H1 (cell line): ENCODE measurements at regions not wholly inside any gene's neighbourhood (a gene's known extent, or its start where the extent isn't known, plus 50 kb on each side); places are given as distances from the start of the nearest gene placed in this dataset.

ENCODE experiments used
- CTCF ChIA-PET: fragments of 300-600 bp; sonication (Branson Sonifier 250); formaldehyde crosslinking; loops from one replicate; lab custom pipeline; 2021; ENCODE audit not compliant: partially characterized antibody; lab: Charles Lee
- POLR2A ChIA-PET: fragments of 300-600 bp; sonication (Branson Sonifier 250); formaldehyde crosslinking; loops from one replicate; lab custom pipeline; 2021; ENCODE audit warnings: inconsistent platforms; ENCODE audit not compliant: partially characterized antibody; lab: Charles Lee
- DNase-seq, 2 experiments: peaks; one replicate each; pipeline versions ENCODE4 v3.0.0 to v3.0.0-alpha.2; 2010 to 2022; ENCODE audit warnings: low spot score in 2 of 2, low read depth in 1 of 2, mixed read lengths in 1 of 2
- FAIRE-seq: peaks from 2 replicates; lab custom pipeline; 2011; peaks lifted over from hg19 to GRCh38; lab: Jason Lieb, UNC
- H2AFZ ChIP-seq: 2 replicates; pipeline ENCODE4 v1.8.1; 2012; ENCODE audit warnings: low read length, inconsistent platforms
- H2AK5ac ChIP-seq: 2 replicates; pipeline ENCODE4 v1.6.1; 2013; ENCODE audit warnings: low read depth, low read length
- H2BK120ac ChIP-seq: replicated peaks from 2 replicates; pipeline ENCODE3; 2013; ENCODE audit warnings: low read depth, low read length, inconsistent platforms
- H2BK12ac ChIP-seq: 2 replicates; pipeline ENCODE4 v1.6.1; 2013; ENCODE audit warnings: low read depth, low read length
- H2BK15ac ChIP-seq: 2 replicates; pipeline ENCODE4 v1.6.1; 2013; ENCODE audit warnings: low read length
- H2BK20ac ChIP-seq: 2 replicates; pipeline ENCODE4 v1.6.1; 2013; ENCODE audit warnings: low read length
- H2BK5ac ChIP-seq: 2 replicates; pipeline ENCODE4 v1.6.1; 2013; ENCODE audit warnings: low read depth, low read length
- H3K14ac ChIP-seq: 2 replicates; pipeline ENCODE4 v1.6.1; 2013; ENCODE audit warnings: inconsistent platforms; ENCODE audit not compliant: insufficient read length
- H3K18ac ChIP-seq: 2 replicates; pipeline ENCODE4 v1.6.1; 2013; ENCODE audit warnings: low read length; ENCODE audit errors: extremely low read depth
- H3K23ac ChIP-seq: 2 replicates; pipeline ENCODE4 v1.6.1; 2013; ENCODE audit warnings: inconsistent platforms; ENCODE audit not compliant: insufficient read length
- H3K23me2 ChIP-seq: 2 replicates; pipeline ENCODE4 v1.6.1; 2013; ENCODE audit warnings: low read depth, low read length
- H3K27ac ChIP-seq: 2 replicates; pipeline ENCODE4 v1.6.1; 2011; ENCODE audit warnings: low read depth, low read length, inconsistent platforms
- H3K27me3 ChIP-seq, 4 experiments: replicated peaks in 1 of 4; 1 replicate in 1 of 4; 2 replicates in 3 of 4; pipeline versions ENCODE4 v1.6.1 to v1.8.1; 2011 to 2013; ENCODE audit warnings: low read length in 3 of 4, mild to moderate bottlenecking in 3 of 4, inconsistent platforms in 2 of 4, mixed read lengths in 2 of 4, moderate library complexity in 1 of 4; ENCODE audit not compliant: control insufficient read depth in 3 of 4, insufficient read depth in 3 of 4; ENCODE audit errors: extremely low read depth in 1 of 4
- H3K36me3 ChIP-seq, 4 experiments: 2 replicates each; pipeline versions ENCODE4 v1.6.1 to v1.8.1; 2011 to 2013; ENCODE audit warnings: mild to moderate bottlenecking in 4 of 4, low read length in 3 of 4, moderate library complexity in 2 of 4, control low read depth in 1 of 4, inconsistent platforms in 1 of 4; ENCODE audit not compliant: insufficient read depth in 4 of 4, control insufficient read depth in 2 of 4
- H3K4ac ChIP-seq: replicated peaks from 2 replicates; pipeline ENCODE3; 2013; ENCODE audit warnings: low read length, low read depth, mixed read lengths, inconsistent platforms; ENCODE audit not compliant: insufficient read length
- H3K4me1 ChIP-seq, 4 experiments: replicated peaks in 1 of 4; 1 replicate in 1 of 4; 2 replicates in 3 of 4; pipeline versions ENCODE4 v1.6.1 to v1.8.1; 2011 to 2013; ENCODE audit warnings: low read length in 3 of 4, inconsistent platforms in 2 of 4, mixed read lengths in 1 of 4; ENCODE audit not compliant: insufficient read depth in 4 of 4, control insufficient read depth in 3 of 4
- H3K4me2 ChIP-seq, 2 experiments: 2 replicates each; pipeline versions ENCODE4 v1.6.1 to v1.8.1; 2011 to 2013; ENCODE audit warnings: low read depth in 2 of 2, low read length in 2 of 2, control low read depth in 1 of 2, inconsistent platforms in 1 of 2, mild to moderate bottlenecking in 1 of 2; ENCODE audit not compliant: insufficient read depth in 1 of 2
- H3K4me3 ChIP-seq, 4 experiments: fragments of 200-600, 300-600 bp in 1 of 4; sonication (generic), shearing (Covaris generic), sonication (Bioruptor Twin) in 1 of 4; 2 replicates each; pipeline versions ENCODE4 v1.5.1 to v1.8.1; 2011 to 2016; ENCODE audit warnings: low read length in 4 of 4, low read depth in 3 of 4, control low read depth in 2 of 4, inconsistent platforms in 2 of 4, mild to moderate bottlenecking in 2 of 4, mixed read lengths in 1 of 4, moderate library complexity in 1 of 4; ENCODE audit not compliant: insufficient read depth in 2 of 4; ENCODE audit errors: extremely low read depth in 1 of 4
- H3K56ac ChIP-seq: replicated peaks from 2 replicates; pipeline ENCODE3; 2013; ENCODE audit warnings: low read depth, mild to moderate bottlenecking, mixed read lengths, low read length, inconsistent platforms; ENCODE audit not compliant: insufficient read length
- H3K79me1 ChIP-seq: 2 replicates; pipeline ENCODE4 v1.6.1; 2013; ENCODE audit warnings: low read depth, low read length, control low read depth
- H3K79me2 ChIP-seq, 2 experiments: 2 replicates each; pipeline versions ENCODE4 v1.6.1 to v1.8.1; 2012 to 2013; ENCODE audit warnings: low read length in 2 of 2, mild to moderate bottlenecking in 2 of 2, inconsistent platforms in 1 of 2; ENCODE audit not compliant: insufficient read depth in 2 of 2, control insufficient read depth in 1 of 2
- H3K9ac ChIP-seq, 4 experiments: replicated peaks in 1 of 4; 1 replicate in 1 of 4; 2 replicates in 3 of 4; pipeline versions ENCODE4 v1.6.1 to v1.8.1; 2011 to 2013; ENCODE audit warnings: low read depth in 3 of 4, low read length in 3 of 4, control low read depth in 2 of 4, mild to moderate bottlenecking in 2 of 4, moderate library complexity in 2 of 4, inconsistent platforms in 1 of 4; ENCODE audit errors: extremely low read depth in 1 of 4
- H3K9me3 ChIP-seq, 2 experiments: 2 replicates each; pipeline versions ENCODE4 v1.6.1 to v1.8.1; 2012 to 2013; ENCODE audit warnings: mild to moderate bottlenecking in 2 of 2, moderate library complexity in 2 of 2, control low read depth in 1 of 2, inconsistent platforms in 1 of 2, low read depth in 1 of 2, low read length in 1 of 2, mixed read lengths in 1 of 2; ENCODE audit not compliant: insufficient read depth in 2 of 2
- H4K20me1 ChIP-seq, 2 experiments: replicated peaks in 1 of 2; 2 replicates each; pipeline versions ENCODE3 to v1.8.1; 2011 to 2013; ENCODE audit warnings: inconsistent platforms in 2 of 2, low read length in 2 of 2, mild to moderate bottlenecking in 1 of 2; ENCODE audit not compliant: insufficient read depth in 2 of 2, control insufficient read depth in 1 of 2
- H4K5ac ChIP-seq: 2 replicates; pipeline ENCODE4 v1.6.1; 2013; ENCODE audit warnings: low read length, low read depth, mixed read lengths, inconsistent platforms; ENCODE audit not compliant: insufficient read length
- H4K8ac ChIP-seq: 2 replicates; pipeline ENCODE4 v1.8.0; 2013; ENCODE audit warnings: mild to moderate bottlenecking, moderate library complexity, low read length, inconsistent platforms; ENCODE audit not compliant: insufficient read depth; ENCODE audit errors: extremely low read depth
- H4K91ac ChIP-seq: replicated peaks from 2 replicates; pipeline ENCODE3; 2013; ENCODE audit warnings: low read length, mixed read lengths, inconsistent platforms; ENCODE audit not compliant: insufficient read length
- BACH1 ChIP-seq: IDR thresholded peaks from 2 replicates; pipeline ENCODE4 v1.6.1; 2012; ENCODE audit warnings: low read length, improper control_type of control experiment
- CEBPB ChIP-seq: IDR thresholded peaks from 2 replicates; pipeline ENCODE4 v1.6.1; 2012; ENCODE audit warnings: low read depth, low read length
- CTBP2 ChIP-seq: IDR thresholded peaks from 2 replicates; pipeline ENCODE4 v1.7.0; 2011; ENCODE audit warnings: borderline replicate concordance, mild to moderate bottlenecking, moderate library complexity, mixed read lengths, low read length; ENCODE audit not compliant: insufficient read depth, insufficient read length
- CTCF ChIP-seq, 3 experiments: IDR thresholded peaks; 1 replicate in 2 of 3; 2 replicates in 1 of 3; pipeline versions ENCODE4 v1.5.1 to v1.6.1; 2011; ENCODE audit warnings: low read length in 3 of 3, mild to moderate bottlenecking in 3 of 3, inconsistent platforms in 2 of 3, low read depth in 1 of 3, moderate library complexity in 1 of 3; ENCODE audit not compliant: insufficient read depth in 1 of 3; ENCODE audit errors: control extremely low read depth in 1 of 3
- EP300 ChIP-seq, 2 experiments: IDR thresholded peaks; 1 replicate in 1 of 2; 2 replicates in 1 of 2; pipeline ENCODE4 v1.6.1; 2011 to 2012; ENCODE audit warnings: low read depth in 2 of 2, low read length in 2 of 2, mild to moderate bottlenecking in 2 of 2, borderline replicate concordance in 1 of 2, inconsistent platforms in 1 of 2, moderate library complexity in 1 of 2
- JUND ChIP-seq: IDR thresholded peaks from 2 replicates; pipeline ENCODE4 v1.6.1; 2011; ENCODE audit warnings: mild to moderate bottlenecking, improper control_type of control experiment, low read length
- KDM5A ChIP-seq: fragments of 200-600 bp; IDR thresholded peaks from 2 replicates; pipeline ENCODE4 v1.7.1; 2012; ENCODE audit warnings: mild to moderate bottlenecking, low read length, inconsistent platforms, mixed read lengths
- NRF1 ChIP-seq: IDR thresholded peaks from 2 replicates; pipeline ENCODE4 v1.6.1; 2011; ENCODE audit warnings: mild to moderate bottlenecking, low read depth, low read length, improper control_type of control experiment
- RBBP5 ChIP-seq: IDR thresholded peaks from 2 replicates; pipeline ENCODE4 v1.7.1; 2012; ENCODE audit warnings: low read depth, mild to moderate bottlenecking, inconsistent platforms, low read length, moderate library complexity, borderline replicate concordance
- SAP30 ChIP-seq: fragments of 300-600 bp; sonication (generic); IDR thresholded peaks from 2 replicates; pipeline ENCODE4 v1.7.1; 2012; ENCODE audit warnings: low read length, moderate library complexity, mild to moderate bottlenecking, inconsistent platforms; ENCODE audit not compliant: insufficient read depth, insufficient replicate concordance
- SRF ChIP-seq: IDR thresholded peaks from 2 replicates; pipeline ENCODE4 v1.6.1; 2011; ENCODE audit warnings: mild to moderate bottlenecking, low read depth, low read length, moderate library complexity
- WGBS, 2 experiments: shearing (Covaris generic) in 1 of 2; methylation state at CpG; one replicate each; pipeline versions ENCODE4 v1.1.6 to v1.1.7; 2013 to 2015; ENCODE audit warnings: low lambda C conversion rate in 2 of 2, mixed read lengths in 2 of 2, inconsistent platforms in 1 of 2, low coverage in 1 of 2, missing lambda C conversion rate in 1 of 2; ENCODE audit not compliant: insufficient replicate concordance in 2 of 2, insufficient coverage in 1 of 2, insufficient read length in 1 of 2; ENCODE audit errors: extremely low coverage in 1 of 2, missing lambda C conversion rate in 1 of 2; 5-methylcytosine and 5-hydroxymethylcytosine counted together

DNA sequence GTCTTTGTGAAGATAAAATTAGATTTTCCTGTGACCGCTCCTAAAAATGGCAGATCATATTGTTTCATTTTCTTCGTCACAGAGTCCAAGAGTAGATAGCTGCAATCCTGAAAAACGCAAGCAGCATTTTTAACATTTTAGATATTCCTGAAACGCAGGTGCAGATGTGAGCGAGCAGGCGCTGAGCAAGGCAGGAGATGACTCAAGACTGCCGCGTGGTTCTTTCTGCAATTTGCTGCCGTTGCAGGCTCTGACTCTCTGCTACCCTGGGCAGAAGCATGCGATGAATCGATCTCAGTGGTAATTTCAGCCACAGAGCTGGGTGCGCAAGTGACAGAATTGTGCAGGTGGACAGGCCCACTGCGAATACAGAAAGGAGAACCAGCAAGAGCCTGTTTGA, 331.9 kb downstream of the ACTR3B start:
- no peak for DNase-seq
- Histone ChIP-seq H3K79me2 (no peaks in the 10 kb centered on the region), H3K79me1 (no peaks in the 10 kb centered on the region), H3K14ac (no peak overlapping the region), H4K5ac (no peak overlapping the region), H2AK5ac (no peak overlapping the region), H3K9ac (no peak overlapping the region), H3K36me3 (no peaks in the 10 kb centered on the region), H4K20me1 (no peaks in the 10 kb centered on the region), H3K4me1 (peaks cover 0 to 3% (median 0%) of the 10 kb centered on the region in 4 experiments; a peak in 3 of 7 replicates), H2BK12ac (0 out of 2 replicates have a peak overlapping the region, but pooled peaks have one; percentile 42), H3K23me2 (no peaks in the 10 kb centered on the region), H4K8ac (peak overlapping the region; percentile 29; the same call in 1 of the 2 replicates), H2BK120ac (no peak overlapping the region), H3K4me2 (no peak overlapping the region), H3K4me3 (no peak overlapping the region; a peak in 1 of 8 replicates), H4K91ac (no peak overlapping the region), H2BK20ac (0 out of 2 replicates have a peak overlapping the region, but pooled peaks have one; percentile 51), H3K18ac (no peak overlapping the region), H3K27me3 (no peaks in the 10 kb centered on the region), H3K4ac (no peak overlapping the region), H2AFZ (peak overlapping the region; percentile 95), H2BK15ac (peak overlapping the region; percentile 73; the same call in 1 of the 2 replicates), H3K23ac (no peak overlapping the region), H2BK5ac (no peak overlapping the region), H3K56ac (no peak overlapping the region), H3K9me3 (0 out of 4 replicates have a peak, but pooled peaks cover 0 to 6% of the 10 kb centered on the region in 2 experiments), H3K27ac (no peak overlapping the region)
- ChIA-PET CTCF (interaction anchor here (1.2 to 1.5 kb wide), 2 partner anchors 11 to 132 kb away, joined by 3 to 4 read pairs; no protein-coding TSS in a partner anchor), POLR2A (no interaction called here)
- WGBS, 2 experiments, result 85% methylated on average over 13 of the region's 13 CpGs; no CpG with 5 or more reads in 1 of the 2 experiments
- no peak for FAIRE-seq
- no peak for TF ChIP-seq BACH1
- no peak for TF ChIP-seq EP300 (IDR thresholded peaks at IDR 0.05; ENCODE audit: borderline replicate concordance in 1 of 2, low read depth in 2 of 2, low read length in 2 of 2)
- no peak for TF ChIP-seq RBBP5
- TF ChIP-seq SAP30, result no peak
- TF ChIP-seq JUND, result no peak
- no peak for TF ChIP-seq CTCF (IDR thresholded peaks at IDR 0.05; ENCODE audit: control extremely low read depth in 1 of 3, insufficient read depth in 1 of 3, low read depth in 1 of 3, low read length in 3 of 3)
- no peak for TF ChIP-seq CEBPB
- TF ChIP-seq NRF1, result no peak
- TF ChIP-seq SRF, result no peak
- no peak for TF ChIP-seq CTBP2
- no peak for TF ChIP-seq KDM5A
